ENCODE measurements at regions not wholly inside any gene's neighbourhood (a gene's known extent, or its start where the extent isn't known, plus 50 kb on each side); places are given as distances from the start of the nearest gene placed in this dataset.

DNA sequence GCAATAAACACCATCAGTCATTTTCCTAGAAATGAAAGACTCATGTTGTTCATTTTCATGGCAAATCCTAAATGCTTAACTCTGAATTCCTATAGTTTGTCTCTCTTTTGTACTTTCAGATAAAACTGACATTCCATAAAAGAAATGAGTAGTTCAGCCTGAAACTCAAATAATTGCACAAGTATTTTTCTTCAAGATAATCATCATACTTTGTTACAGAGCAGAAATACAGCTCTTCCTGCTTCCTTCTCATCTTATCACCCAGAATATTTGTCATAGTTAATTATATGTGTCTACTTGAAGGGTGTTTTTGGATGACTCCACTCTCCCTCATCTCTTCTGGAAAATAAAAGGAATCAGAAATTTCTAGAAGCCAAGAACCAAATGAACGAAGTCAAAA is 141.1 kb downstream of the HNMT start:
- DNase-seq (ENCODE audit: low read depth): no peak

DNA sequence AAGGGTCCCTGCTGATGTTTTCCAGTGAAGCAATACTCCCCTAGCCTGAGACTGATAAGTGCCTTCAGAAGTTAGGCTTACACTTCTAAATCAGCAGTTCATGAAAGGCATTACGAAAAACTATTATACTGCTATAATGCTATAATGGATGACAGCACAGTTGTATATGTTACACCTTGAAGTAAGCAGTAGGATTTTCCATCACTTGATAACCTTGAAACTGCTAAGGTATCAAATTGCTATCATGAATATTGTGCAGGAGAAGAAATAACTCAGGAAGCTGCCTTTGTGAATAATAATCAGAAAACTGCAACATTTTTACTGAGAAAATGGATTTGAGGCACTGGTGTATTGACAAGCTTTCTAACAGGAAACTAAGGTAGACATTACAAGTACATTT is 142.3 kb downstream of the HNMT start:
- no peak for DNase-seq (ENCODE audit: low read depth)

DNA sequence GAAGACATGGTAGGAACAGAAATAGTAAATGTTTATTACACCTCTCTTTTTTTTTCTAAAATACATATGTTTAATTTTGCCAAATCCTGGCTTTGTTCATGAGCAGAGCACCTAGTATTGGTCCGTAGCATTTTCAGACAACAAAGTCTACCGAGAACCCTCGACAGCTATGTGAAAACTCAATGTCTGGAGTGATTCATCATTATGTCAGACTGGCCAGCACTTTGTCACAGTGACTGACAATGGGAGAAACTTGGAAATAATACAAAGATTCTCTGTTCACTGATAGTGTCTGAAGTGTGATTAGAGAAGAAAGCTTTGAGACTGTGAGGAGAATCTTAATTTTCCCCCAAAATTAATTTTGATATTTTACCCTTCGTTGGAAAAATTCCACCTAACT is 143.0 kb downstream of the HNMT start:
- DNase-seq (ENCODE audit: low read depth): no peak

DNA sequence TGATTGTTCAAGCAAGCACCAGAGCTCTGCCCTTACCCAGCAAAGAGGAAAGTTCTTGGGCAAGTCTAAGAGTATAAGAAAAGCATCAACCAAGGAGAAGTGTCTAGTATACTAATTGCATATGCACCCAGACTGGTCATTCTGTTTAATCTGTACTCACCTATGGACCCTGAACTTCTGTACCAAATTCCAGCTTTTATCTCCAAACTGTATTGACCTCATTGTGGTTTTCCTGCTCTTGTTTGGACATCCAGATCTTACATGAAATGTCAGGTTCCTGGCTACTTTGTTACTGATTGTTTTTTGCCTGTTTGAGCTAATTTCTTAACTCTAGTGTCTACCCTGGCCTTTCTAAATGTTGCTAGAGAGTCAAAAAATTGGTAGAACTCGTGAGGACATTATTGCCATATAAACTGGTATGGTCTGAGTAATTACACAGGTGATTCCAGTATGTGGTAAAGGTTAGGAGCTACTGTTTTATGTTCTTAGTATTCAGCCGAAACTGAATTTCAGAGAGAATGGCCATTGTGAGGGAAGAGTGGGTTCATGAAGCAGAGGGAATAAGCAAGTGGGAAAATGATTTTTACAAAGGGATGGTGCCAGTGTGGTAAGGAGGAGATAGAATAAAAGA is 146.3 kb downstream of the HNMT start:
- no peak for DNase-seq (ENCODE audit: low read depth)

DNA sequence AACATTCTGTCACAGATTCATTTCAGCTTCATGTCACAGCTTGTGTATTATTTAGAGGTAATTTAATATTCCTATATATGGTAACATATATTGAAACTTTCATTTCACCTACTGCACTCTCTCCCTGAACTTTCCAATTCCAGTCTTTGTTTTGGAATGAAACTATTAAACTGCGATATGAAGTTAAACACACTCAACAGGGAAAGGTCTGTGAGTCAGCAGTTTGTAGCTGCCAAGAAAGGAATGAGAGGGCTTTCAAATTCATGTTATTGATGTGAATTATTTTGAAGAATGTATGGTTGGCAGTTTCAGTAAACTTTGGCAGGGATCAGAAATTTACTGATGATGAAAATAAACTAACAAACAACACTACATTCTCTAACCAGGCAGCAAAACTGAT is 148.3 kb downstream of the HNMT start:
- no peak for DNase-seq (ENCODE audit: low read depth)

DNA sequence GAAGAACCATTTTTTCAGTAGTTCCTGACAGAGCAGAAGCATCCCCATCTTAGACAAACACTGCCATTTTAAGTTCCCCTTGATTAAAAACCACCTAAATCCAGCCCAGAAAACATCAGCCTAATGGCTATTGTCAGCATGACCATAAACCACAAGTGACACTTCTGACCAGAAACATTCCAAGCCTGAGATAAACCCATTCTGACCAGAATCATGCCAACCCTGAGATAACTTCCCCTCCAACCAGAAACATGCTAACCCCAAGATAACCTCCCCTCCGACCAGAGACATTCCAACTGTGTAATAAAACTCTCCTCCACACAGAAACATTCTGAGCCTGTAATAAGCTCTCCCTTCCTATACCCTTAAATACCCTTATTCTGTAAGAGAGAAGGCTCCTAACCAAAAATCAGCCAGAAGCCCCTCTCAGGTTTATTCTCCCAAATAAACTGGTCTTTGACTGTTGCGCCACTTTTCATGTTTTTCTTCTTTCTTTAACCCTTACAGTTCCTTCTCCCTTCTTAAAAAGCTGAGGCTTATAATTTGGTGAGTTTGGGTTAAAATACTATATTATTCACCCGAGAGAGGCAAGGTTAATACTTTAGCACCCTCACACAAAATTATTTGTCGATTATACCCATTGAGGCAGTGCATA is 149.7 kb downstream of the HNMT start:
- no peak for DNase-seq (ENCODE audit: low read depth)

DNA sequence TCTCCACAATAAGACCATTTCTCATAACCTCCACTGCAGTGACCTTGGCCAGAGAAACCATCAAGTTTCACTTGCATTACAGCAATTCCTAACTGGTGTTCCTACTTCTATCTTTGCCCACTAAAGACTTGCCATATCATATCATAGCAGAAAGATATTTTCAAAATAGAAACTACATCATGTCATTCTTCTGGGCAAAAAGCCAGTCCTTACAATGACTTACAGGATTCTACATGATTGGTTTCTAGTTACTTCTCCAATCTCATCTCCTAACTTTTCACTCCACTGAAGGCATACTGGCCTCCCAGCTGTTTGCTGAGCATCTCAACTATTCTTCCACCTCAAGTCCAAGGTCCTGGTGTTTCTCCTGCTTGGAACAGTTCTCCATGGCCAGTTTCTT is 151.4 kb downstream of the HNMT start:
- DNase-seq (ENCODE audit: low read depth): no peak

DNA sequence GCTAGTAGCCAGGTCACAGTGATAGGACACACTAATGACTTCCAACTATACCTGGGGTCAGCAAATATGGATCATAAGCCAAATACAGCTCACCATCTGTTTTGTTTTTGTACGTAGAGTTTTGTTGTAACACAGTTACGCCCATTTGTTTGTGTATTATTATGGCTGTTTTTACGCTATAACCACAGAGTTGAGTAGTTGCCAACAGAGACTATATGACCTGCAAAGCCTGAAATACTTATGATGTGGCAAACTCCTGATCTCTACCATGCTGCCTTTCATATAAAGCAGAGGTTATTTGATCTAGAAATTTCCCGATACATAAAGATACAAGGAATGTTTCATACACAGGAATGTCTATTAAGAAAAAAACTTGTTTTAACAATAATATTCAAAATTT is 152.2 kb downstream of the HNMT start:
- no peak for DNase-seq (ENCODE audit: low read depth)

DNA sequence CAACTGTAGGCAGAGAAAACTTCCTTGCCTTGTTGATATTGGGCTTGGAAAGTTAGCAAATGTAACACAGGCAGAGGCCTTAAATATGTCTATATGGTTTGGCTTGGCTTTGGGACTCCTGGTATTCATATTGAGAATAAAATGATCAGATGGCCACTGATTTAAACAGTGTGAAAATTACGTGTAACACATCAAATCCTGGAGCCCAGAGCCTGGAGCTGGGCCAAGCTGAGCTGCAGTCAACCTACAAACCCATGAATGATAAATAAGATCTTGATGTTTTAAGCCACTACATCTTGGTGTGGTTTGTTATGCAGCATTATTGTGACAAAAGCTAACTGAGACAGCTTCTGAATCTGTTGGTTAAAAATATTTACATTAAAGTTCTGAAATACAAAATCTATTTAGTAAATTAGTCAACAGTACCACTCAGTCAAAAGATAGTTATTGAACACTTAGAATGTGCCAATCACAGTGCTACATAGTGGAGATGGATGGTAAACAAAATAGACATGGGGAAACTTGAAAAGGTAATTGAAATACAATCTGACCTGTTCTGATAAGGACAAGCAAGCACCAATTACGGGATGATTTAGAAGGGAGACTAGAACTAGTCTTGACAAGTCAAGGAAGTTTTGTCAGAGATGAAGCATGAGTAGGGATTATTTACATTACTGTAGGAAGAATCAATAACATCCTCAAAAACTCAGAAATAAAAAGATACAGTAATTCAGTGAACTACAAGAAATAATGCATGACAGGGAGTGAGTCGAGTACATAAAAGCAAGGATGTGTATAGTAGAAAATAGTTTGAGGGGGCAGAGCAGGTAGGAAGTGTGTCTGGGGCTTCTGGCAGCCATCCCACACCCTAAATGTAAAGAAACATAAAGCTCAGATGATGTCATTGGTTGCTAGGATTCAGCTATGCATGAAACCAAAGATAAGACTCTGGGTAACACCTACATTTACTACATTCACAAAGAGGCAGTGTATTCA is 157.7 kb downstream of the HNMT start:
- no peak for DNase-seq (ENCODE audit: low read depth)

DNA sequence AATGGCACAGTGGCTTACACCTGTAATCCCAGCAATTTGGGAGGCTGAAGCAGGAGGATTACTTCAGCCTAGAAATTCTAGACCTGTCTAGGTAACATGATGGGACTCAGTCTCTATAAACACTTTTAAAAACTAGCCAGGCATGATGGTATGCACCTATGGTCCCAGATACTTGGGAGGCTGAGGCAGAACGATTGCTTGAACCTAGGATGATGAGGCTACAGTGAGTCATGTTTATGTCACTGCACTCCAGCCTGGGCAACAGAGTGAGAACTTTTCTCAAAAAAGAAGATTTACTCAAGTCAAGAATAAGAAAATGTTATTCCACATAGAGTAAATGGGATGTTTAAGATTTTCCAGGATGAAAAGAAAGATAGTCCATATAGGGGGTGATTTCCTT is 158.6 kb downstream of the HNMT start:
- DNase-seq (ENCODE audit: low read depth): no peak

DNA sequence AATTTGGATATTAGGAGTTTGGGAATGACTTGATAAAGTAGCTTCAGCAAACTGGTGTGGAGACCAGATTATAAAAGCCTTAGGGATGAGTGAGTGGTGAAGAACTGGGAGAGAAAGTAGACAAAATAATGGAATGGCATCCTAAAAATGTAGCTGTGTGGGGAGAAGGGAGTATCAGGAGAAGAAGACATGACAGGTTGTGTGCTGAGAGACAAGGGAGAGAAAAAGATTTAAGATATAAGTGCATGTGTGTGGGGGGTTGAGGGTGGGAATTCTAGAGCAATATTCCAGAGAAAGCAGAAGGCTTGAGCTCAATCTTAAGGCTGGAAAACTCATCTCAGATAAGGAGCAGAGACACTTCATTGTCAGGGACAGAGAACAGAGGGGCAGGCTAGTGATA is 159.5 kb downstream of the HNMT start:
- no peak for DNase-seq (ENCODE audit: low read depth)

DNA sequence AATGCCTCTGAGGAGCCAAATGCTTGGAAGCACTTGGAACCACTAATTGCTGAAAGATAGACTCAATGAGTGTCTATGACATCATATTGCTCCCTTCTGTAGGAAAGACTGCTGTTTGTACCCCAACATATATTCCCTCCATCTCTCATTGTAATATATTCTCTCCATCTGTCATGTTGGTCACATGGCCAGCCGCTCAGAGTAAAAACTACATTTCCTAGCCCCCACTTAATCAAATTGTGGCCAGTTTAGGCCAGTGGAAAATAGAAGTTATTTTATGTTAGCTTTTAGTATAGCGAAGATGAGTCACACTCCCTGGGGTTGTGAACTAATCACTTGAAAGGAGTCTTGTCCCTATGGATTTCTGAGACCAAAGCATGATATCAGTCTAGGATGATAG is 160.2 kb downstream of the HNMT start:
- DNase-seq (ENCODE audit: low read depth): no peak

DNA sequence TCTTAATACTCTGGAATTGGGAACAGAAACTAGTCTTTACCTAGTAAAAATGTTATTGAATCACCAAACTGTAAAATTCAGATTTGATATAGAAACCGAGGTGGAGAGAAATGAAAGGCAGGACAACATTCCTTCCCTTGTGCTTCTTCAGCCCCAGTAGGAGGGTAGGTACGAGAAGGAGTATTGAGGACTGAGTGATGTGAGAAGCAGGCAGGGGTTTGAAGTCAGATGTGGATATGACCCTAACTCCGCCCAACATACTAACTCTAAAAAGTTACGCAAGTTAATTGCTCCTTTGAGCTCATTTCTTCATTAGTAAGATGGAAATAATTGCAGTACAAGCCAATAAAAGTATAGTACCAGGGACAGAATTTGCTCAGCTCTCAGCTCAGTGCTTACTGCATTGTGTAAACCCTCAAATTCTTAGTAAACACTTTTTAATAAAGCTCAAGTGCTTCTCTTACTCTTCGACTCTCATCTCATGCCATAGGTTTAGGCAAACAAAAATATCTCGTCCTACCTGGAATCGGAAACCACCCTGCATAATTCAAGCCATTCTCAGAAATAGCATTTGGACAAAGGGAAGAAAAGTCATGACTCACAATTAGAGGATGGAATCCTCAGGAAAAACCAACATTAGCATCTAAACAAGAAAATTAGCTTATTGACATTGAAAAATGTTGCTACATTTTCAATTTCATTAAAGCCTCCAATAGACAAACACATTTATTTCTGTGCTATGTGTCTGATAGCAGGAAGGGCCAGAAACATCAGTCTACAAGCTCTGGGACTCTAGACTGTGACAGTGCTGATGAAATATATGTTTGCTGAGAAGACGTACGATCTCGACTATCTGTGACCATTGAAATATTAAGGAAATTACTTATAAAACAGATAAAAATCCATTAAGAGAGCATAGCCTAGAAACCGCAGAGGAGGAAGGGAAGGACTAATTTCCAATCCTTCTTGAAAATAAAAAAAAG is 161.3 kb downstream of the HNMT start:
- DNase-seq (ENCODE audit: low read depth): no peak

DNA sequence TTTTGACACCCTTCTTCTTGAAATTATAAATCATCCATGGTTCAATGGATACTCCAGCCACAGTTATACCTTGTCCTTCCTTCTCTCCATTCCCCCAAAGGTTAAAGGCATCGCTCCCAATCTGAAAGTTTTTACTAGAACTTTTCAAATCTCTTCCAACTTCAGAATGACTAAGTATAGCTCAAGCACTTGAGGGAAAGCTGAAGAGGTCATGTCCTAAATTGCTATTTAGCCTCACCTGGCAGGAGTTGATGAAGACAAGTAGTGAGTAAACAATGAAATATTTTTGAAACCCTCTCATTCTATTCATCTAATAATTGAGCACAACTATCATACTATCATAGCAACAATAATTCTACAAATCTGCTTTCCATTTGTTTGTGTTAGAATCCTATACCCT is 167.8 kb downstream of the HNMT start:
- DNase-seq (ENCODE audit: low read depth): no peak

DNA sequence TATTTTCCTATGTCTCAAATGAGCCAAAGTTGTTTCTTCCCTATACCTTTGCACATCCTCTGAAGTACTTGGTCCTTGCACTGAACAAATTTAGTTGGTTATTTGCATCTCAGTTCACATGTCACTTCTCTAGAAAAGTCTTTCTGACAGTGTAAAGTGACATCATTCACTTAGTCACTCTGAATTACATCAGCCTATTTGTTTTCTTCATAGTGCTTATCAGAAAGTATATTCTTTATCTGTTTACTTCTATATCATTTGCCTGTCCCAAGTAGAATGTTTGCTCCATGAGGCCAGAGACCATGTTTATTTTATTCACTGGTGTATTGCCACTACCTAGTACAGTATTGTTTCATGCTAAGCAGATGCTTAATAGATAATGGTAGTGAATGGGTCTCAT is 173.7 kb downstream of the HNMT start:
- DNase-seq (ENCODE audit: low read depth): no peak

DNA sequence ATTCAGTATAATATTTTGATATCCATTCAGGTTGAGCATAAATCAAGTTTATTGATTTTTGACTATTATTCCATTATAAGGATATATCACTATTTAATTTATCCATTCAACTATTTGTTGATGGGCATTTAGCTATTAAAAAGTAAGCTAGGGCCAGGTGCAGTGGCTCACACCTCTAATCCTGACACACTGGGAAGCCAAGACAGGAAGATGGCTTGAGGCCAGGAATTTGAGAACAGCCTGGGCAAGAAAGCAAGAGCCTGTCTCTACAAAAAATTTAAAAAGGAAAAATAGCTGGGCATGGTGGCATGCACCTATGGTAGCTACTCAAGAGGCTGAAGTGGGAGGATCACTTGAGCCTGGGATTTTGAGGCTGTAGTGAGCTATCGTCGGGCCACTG is 183.5 kb downstream of the HNMT start:
- no peak for DNase-seq (ENCODE audit: low read depth)

DNA sequence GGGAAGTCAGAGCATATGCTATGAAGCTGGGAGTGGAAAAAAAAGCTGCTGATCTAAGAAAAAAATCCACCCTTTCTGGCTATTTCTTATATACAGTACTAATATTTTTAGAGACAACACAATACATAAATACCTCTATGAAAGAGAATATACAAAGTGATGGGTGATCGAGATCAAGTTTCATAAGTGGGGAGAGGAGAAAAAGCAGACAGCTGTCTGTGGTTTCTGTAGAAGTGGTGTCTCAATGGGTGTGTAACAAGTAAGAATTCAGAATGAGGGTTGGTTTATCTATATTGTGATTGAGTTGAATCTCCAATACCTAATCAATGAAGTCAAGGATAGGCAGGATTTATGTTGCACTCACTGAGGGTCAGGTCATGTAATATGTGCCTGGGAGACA is 191.0 kb downstream of the HNMT start:
- DNase-seq (ENCODE audit: low read depth): no peak

DNA sequence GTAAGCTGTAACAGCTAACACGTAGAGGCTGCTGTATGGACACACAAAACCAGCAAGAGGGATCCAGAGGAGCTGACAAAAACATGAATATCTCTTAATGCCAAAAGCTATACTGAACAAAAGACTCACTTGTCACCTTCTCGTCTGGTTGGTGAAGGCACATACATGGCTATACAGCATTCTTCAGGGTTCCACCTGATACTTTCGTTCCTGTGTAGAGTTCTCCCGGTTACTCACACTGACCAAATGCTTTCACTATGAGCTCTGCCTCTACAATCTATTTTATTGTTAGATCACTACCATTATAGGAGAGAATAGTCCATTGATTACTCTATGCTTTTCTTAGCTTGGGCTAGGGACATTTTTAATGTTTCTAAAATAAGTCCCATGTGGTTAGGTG is 193.1 kb downstream of the HNMT start:
- no peak for DNase-seq (ENCODE audit: low read depth)

DNA sequence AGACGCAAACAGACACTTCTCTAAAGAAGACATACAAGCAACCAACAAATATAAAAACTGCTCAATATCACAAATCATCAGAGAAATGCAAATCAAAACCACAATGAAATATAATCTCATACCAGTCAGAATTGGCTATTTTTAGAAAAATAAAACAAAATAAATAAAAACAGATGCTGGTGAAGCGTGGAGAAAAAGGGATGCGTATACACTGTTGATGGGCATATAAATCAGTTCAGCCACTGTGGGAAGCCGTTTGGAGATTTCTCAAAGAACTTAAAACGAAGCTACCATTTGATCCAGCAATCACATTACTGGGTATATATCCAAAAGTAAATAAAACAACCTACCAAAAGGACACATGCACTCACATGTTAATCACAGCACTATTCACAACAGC is 206.2 kb downstream of the HNMT start:
- no peak for DNase-seq (ENCODE audit: low read depth)

DNA sequence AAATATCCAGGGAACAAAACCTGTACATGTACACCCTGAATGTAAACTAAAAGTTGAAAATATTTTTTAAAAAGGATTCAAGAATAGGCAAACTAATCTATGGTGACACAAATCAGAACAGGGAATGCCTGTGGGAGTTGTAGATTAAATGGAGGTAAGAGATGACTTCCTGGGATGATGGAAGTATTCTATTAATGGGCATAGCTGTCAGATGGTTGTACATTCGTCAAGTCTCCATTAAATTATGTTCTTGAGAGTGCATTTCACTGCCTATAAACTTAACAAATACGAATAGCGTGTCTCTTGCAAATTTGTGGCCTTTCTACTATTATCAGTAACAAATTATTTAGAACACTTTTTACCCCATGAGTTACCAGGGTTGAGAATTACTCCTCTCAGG is 207.0 kb downstream of the HNMT start:
- DNase-seq (ENCODE audit: low read depth): no peak

DNA sequence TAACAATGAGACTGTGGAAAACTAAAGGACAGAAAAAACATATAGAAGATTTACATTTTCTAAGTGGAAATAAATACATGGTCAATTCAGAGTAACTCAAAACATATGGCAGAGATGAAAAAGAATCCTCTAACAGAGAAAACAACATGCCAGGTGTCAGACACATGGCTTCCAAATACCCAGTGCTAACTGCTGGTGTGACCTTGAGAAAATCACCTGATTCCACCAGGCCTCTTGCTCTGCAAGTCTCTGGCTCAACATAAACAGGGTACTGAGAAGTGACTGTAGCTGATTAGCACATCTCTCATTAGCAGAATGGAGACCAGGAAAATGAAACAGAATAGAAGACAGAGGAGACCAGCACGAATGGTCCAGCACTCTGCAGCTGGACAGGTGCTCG is 210.8 kb downstream of the HNMT start:
- no peak for DNase-seq (ENCODE audit: low read depth)

All from forelimb muscle (tissue), 1 donor.